ENCODE measurements at regions not wholly inside any gene's neighbourhood (a gene's known extent, or its start where the extent isn't known, plus 50 kb on each side); places are given as distances from the start of the nearest gene placed in this dataset.
"Not testable (repeated sequence)": the region's sequence is repeated elsewhere in the genome, so short reads cannot be mapped to it uniquely, and the experiment has no call there.

DNA sequence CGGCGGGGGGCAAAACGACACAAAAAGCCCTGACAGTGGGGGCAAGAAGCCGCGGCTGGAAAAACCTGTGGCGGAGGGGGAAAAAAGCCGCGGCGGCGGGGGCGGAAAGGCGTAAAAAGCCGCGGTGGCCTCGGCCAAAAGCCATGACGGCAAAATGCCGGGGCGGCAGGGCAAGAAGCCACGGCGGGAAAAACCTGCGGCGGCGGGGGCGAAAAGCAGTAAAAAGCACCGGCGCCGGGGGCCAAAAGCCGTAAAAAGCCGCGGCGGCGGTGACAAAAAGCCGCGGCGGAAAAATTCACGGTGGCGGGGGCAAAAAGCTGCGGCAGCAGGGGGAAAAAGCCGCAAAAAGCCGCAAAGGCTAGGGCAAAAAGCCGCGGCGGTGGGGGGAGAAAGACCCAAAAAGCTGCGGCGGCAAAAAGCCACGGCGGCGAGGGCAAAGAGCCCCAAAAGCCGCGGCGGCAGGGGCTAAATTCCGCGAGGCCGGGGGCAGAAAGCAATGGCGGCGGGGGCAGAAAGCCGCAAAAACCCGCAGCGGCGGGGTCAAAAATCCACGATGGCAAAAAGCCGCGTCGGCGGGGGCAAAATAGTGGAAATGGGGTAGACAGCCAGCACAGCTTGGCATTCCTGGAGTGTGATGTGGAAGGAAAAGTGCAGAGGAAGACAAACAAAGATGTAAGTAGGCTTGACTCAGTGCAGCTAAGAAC lies 167.5 kb upstream of the TP53TG3D start:
- TF ChIP-seq, protein P1, sequence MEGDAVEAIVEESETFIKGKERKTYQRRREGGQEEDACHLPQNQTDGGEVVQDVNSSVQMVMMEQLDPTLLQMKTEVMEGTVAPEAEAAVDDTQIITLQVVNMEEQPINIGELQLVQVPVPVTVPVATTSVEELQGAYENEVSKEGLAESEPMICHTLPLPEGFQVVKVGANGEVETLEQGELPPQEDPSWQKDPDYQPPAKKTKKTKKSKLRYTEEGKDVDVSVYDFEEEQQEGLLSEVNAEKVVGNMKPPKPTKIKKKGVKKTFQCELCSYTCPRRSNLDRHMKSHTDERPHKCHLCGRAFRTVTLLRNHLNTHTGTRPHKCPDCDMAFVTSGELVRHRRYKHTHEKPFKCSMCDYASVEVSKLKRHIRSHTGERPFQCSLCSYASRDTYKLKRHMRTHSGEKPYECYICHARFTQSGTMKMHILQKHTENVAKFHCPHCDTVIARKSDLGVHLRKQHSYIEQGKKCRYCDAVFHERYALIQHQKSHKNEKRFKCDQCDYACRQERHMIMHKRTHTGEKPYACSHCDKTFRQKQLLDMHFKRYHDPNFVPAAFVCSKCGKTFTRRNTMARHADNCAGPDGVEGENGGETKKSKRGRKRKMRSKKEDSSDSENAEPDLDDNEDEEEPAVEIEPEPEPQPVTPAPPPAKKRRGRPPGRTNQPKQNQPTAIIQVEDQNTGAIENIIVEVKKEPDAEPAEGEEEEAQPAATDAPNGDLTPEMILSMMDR (IDR thresholded peaks at IDR 0.05): not testable (repeated sequence)
- not testable (repeated sequence) for TF ChIP-seq POLR2A (IDR thresholded peaks at IDR 0.05)
